ENCODE measurements at regions not wholly inside any gene's neighbourhood (a gene's known extent, or its start where the extent isn't known, plus 50 kb on each side); places are given as distances from the start of the nearest gene placed in this dataset.

GRCh38 chr11:104830508-104830907, 67.8 kb downstream of the CASP12 start:
- TF ChIP-seq EZH2 (optimal IDR thresholded peaks at IDR 0.05; ENCODE audit: low read depth, low read length) = no peak
- TF ChIP-seq CTCF (IDR thresholded peaks at IDR 0.05; ENCODE audit: low read length) = no peak
- no peak for TF ChIP-seq EZH2phosphoT487 (IDR thresholded peaks at IDR 0.05; ENCODE audit: low read length)
